Heart left ventricle (tissue), 13 donors: ENCODE measurements at regions not wholly inside any gene's neighbourhood (a gene's known extent, or its start where the extent isn't known, plus 50 kb on each side); places are given as distances from the start of the nearest gene placed in this dataset.

ENCODE experiments used
- CTCF ChIP-seq, 12 donors: fragments of 200-600 bp; sonication (generic) in 4 of 12; IDR thresholded peaks; one replicate each; pipeline versions ENCODE4 v1.5.0 to v1.8.0; 2018 to 2022; ENCODE audit warnings: antibody characterized with exemption in 12 of 12, mild to moderate bottlenecking in 5 of 12
- POLR2A ChIP-seq, 2 donors: fragments of 450-650 bp; IDR thresholded peaks; one replicate each; pipeline ENCODE4 v1.6.1; 2017; ENCODE audit warnings: antibody characterized with exemption in 2 of 2, mild to moderate bottlenecking in 2 of 2, moderate library complexity in 2 of 2
- donor health status: ischemic (EF 13 %, LVEDD 7.1; RV severe dilation, severe dysfunction).
- donor health status: DM: no; HTN: yes; CAD: no.
- donor health status: DM: no; HTN: no; CAD: no.
- donor health status: ischemic (EF 25% LVEDD 6.9; RV normal size, moderate dysfunction).
- donor health status: ischemic (EF 25% LVEDD 5.7; RV mildly dilated, moderate dysfunction).
- donor health status: ischemic (EF 35%, LVEDD 5.7; RV mildly dilated, moderate dysfunction).
- donor health status: nonischemic (EF 11% LVEDD 7.7; RV severe dilation, severe dysfunction).
- donor health status: DM: yes; HTN: yes; CAD: no.
- donor health status: PGD.
- donor health status: ischemic (EF 29% LVEDD 5.4; RV normal size, mild dysfunction).
- donor health status: nonischemic (EF 23%, LVEDD 6.1; RV moderate dilation, normal function).

DNA sequence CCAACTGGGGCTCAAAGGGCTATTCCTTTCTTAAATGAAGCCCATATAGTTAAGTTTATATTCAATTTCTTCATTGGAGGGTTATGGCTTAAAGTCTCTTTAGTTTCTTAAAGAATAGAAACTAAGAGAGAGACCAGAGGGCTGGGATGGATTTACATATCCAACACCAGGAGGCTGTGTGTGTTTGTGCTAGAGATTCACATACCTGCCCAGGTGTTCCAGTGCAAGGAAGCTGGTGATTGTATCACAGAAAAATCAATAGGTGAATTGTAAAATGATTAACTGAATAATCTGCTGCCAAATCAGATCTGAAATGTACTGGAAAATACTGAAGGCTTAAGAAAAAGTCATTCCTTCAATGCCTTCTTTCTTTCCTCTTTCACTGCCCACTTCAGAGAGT is 148.2 kb upstream of the BDNF start:
- TF ChIP-seq CTCF (IDR thresholded peaks at IDR 0.05) (no peak), POLR2A (IDR thresholded peaks at IDR 0.05) (no peak)
